ENCODE measurements at regions not wholly inside any gene's neighbourhood (a gene's known extent, or its start where the extent isn't known, plus 50 kb on each side); places are given as distances from the start of the nearest gene placed in this dataset.
"Not testable (repeated sequence)": the region's sequence is repeated elsewhere in the genome, so short reads cannot be mapped to it uniquely, and the experiment has no call there.

- Histone ChIP-seq H3K4me3 (ENCODE audit: low read length) (no peak overlapping the region), H3K27me3 (ENCODE audit: control insufficient read depth in 1 of 2, insufficient read depth in 2 of 2, low read length in 2 of 2) (no peaks in the 10 kb centered on the region), H3K9me3 (ENCODE audit: control insufficient read depth in 1 of 2, insufficient read depth in 1 of 2, low read length in 2 of 2) (no peaks in the 10 kb centered on the region), H3K27ac (ENCODE audit: low read depth in 1 of 2, low read length in 2 of 2) (no peak overlapping the region), H3K4me1 (ENCODE audit: insufficient read depth, low read length) (peaks cover 23% of the 10 kb centered on the region), H3K36me3 (ENCODE audit: insufficient read depth, low read length) (no peaks in the 10 kb centered on the region)
- POLR2A ChIA-PET: no interaction called here
- no peaks in the 10 kb centered on the region for H3K36me3 Mint-ChIP-seq (ENCODE audit: low read depth)
- peaks cover 22% of the 10 kb centered on the region for H3K4me1 Mint-ChIP-seq (ENCODE audit: low read depth)
- no peaks in the 10 kb centered on the region for H3K9me3 Mint-ChIP-seq
- CTCF ChIA-PET: no interaction called here
- DNase-seq: no peak
- TF ChIP-seq CTCF (IDR thresholded peaks at IDR 0.05): no peak
- H3K4me3 Mint-ChIP-seq: no peak overlapping the region
- H3K27me3 Mint-ChIP-seq: no peaks in the 10 kb centered on the region
- ATAC-seq (ENCODE audit: poor library complexity): no peak
- H3K27ac Mint-ChIP-seq: no peak overlapping the region
- intact Hi-C loops (cut with DNase I, micrococcal nuclease): no loop called here
These were observed 70.9 kb upstream of the WASF3 start for GRCh38 chr13:26486550-26486949.

DNA sequence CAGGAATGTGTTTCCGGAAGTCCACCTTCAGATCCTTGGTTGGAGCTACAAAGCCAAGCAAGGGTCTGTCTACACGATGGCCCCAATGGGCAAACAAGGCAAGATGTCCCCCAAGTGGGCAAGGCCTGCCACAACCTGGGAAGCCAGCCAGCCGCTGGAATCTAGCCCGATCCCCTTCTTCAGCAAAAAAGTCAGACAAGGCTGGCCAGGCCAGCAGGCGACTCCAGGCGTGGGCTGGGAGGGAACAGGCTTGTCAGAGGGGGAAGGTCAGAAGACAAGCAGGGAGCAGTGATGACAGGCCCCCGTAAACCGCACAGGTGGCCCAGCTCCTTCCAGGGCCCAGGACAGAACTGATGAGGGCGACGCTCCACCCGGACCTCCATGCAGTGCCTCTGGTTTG is 69.7 kb upstream of the WASF3 start:
- TF ChIP-seq CTCF (IDR thresholded peaks at IDR 0.05): no peak
- Histone ChIP-seq H3K36me3 (ENCODE audit: insufficient read depth, low read length) (no peaks in the 10 kb centered on the region), H3K4me1 (ENCODE audit: insufficient read depth, low read length) (peaks cover 17% of the 10 kb centered on the region), H3K27me3 (ENCODE audit: control insufficient read depth in 1 of 2, insufficient read depth in 2 of 2, low read length in 2 of 2) (no peaks in the 10 kb centered on the region), H3K9me3 (ENCODE audit: control insufficient read depth in 1 of 2, insufficient read depth in 1 of 2, low read length in 2 of 2) (no peaks in the 10 kb centered on the region), H3K27ac (ENCODE audit: low read depth in 1 of 2, low read length in 2 of 2) (no peak overlapping the region), H3K4me3 (ENCODE audit: low read length) (no peak overlapping the region)
- DNase-seq (no peak), ATAC-seq (ENCODE audit: poor library complexity) (no peak)
- ChIA-PET CTCF (no interaction called here), POLR2A (no interaction called here)
- peaks cover 15% of the 10 kb centered on the region for H3K4me1 Mint-ChIP-seq (ENCODE audit: low read depth)
- no peaks in the 10 kb centered on the region for H3K36me3 Mint-ChIP-seq (ENCODE audit: low read depth)
- no peaks in the 10 kb centered on the region for H3K9me3 Mint-ChIP-seq
- H3K27me3 Mint-ChIP-seq: peaks cover 4% of the 10 kb centered on the region
- no peak overlapping the region for H3K27ac Mint-ChIP-seq
- intact Hi-C loops (cut with DNase I, micrococcal nuclease): no loop called here
- H3K4me3 Mint-ChIP-seq: no peak overlapping the region

DNA sequence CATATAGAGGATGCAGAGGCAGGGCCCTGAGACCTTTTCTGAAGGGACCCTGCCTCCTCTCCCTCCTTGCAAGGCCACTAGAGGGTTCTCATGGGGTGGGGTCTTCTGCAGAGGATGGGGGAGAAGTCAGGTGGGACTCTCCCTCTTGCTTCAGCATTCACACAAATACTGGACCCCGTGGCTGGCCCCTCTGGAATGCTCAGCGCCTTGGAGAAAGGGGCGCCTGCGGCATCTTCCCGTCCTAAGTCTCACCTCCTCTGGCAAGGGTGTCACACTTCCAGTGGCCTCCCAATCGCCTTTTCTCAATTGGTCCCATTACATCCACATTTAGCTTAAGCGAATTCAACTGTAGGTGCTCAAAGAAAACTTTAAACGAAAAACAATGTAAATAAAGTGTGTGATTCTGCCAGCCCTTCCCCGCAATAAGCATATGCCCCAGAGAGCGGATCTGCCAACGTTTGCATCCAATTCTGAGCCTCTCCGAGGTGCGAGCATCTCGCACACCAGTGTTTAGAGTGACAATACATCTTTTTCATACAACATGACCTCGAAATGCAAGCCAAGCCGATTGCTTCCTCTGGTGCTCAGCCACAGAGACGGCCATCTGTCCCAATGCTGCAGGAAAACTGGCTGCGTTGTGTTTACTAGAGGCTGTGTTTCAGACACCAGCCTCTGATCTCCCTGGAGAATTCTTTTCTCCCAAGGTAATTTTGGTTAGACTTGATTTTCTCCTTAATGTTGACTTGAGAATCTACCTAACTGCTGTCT is 69.1 kb upstream of the WASF3 start:
- Mint-ChIP-seq H3K4me3 (no peak overlapping the region), H3K4me1 (ENCODE audit: low read depth) (peaks cover 9% of the 10 kb centered on the region)

GRCh38 chr13:26492301-26492700 is 65.2 kb upstream of the WASF3 start:
- ATAC-seq (ENCODE audit: poor library complexity); POLR2A ChIA-PET; H3K27ac Mint-ChIP-seq; H3K4me1 ChIP-seq (ENCODE audit: insufficient read depth, low read length); H3K9me3 Mint-ChIP-seq; H3K9me3 ChIP-seq (ENCODE audit: control insufficient read depth in 1 of 2, insufficient read depth in 1 of 2, low read length in 2 of 2); CTCF ChIA-PET; H3K27me3 ChIP-seq (ENCODE audit: control insufficient read depth in 1 of 2, insufficient read depth in 2 of 2, low read length in 2 of 2); H3K4me1 Mint-ChIP-seq (ENCODE audit: low read depth); H3K36me3 Mint-ChIP-seq (ENCODE audit: low read depth); H3K27ac ChIP-seq (ENCODE audit: low read depth in 1 of 2, low read length in 2 of 2); H3K4me3 Mint-ChIP-seq; DNase-seq; intact Hi-C loops (cut with DNase I, micrococcal nuclease); H3K36me3 ChIP-seq (ENCODE audit: insufficient read depth, low read length); H3K4me3 ChIP-seq (ENCODE audit: low read length): not testable (repeated sequence)
- peaks cover 15% of the 10 kb centered on the region for H3K27me3 Mint-ChIP-seq

More for the DNA sequence above, 69.1 kb upstream of the WASF3 start:
- H3K36me3 ChIP-seq (ENCODE audit: insufficient read depth, low read length): no peaks in the 10 kb centered on the region
- Mint-ChIP-seq H3K9me3 (no peaks in the 10 kb centered on the region), H3K36me3 (ENCODE audit: low read depth) (no peaks in the 10 kb centered on the region), H3K27ac (no peak overlapping the region), H3K27me3 (peaks cover 4% of the 10 kb centered on the region)
- H3K4me1 ChIP-seq (ENCODE audit: insufficient read depth, low read length): peaks cover 12% of the 10 kb centered on the region
- H3K4me3 ChIP-seq (ENCODE audit: low read length): no peak overlapping the region
- DNase-seq (no peak), ATAC-seq (ENCODE audit: poor library complexity) (no peak)
- intact Hi-C loops (cut with DNase I, micrococcal nuclease): no loop called here
- ChIA-PET CTCF (no interaction called here), POLR2A (no interaction called here)
- no peak overlapping the region for H3K27ac ChIP-seq (ENCODE audit: low read depth in 1 of 2, low read length in 2 of 2)
- no peaks in the 10 kb centered on the region for H3K9me3 ChIP-seq (ENCODE audit: control insufficient read depth in 1 of 2, insufficient read depth in 1 of 2, low read length in 2 of 2)
- H3K27me3 ChIP-seq (ENCODE audit: control insufficient read depth in 1 of 2, insufficient read depth in 2 of 2, low read length in 2 of 2): no peaks in the 10 kb centered on the region
- TF ChIP-seq CTCF (IDR thresholded peaks at IDR 0.05): no peak
